GM23338 (cell line): ENCODE measurements at regions not wholly inside any gene's neighbourhood (a gene's known extent, or its start where the extent isn't known, plus 50 kb on each side); places are given as distances from the start of the nearest gene placed in this dataset.

Source experiments
- CTCF ChIP-seq, 2 experiments: fragments of 200-600 bp in 1 of 2; sonication (generic) in 1 of 2; conservative IDR thresholded peaks; 2 replicates each; pipeline versions ENCODE4 v1.5.1 to v1.6.1; 2016 to 2017; ENCODE audit warnings: antibody characterized with exemption in 2 of 2, low read depth in 2 of 2, mild to moderate bottlenecking in 2 of 2, moderate library complexity in 1 of 2
- EZH2 ChIP-seq: fragments of 200-600 bp; sonication (generic); IDR thresholded peaks from one replicate; pipeline ENCODE4 v1.8.0; 2017; ENCODE audit warnings: antibody characterized with exemption, mild to moderate bottlenecking, low read depth; ENCODE audit not compliant: unreplicated experiment
- JUNB ChIP-seq: IDR thresholded peaks from one replicate; pipeline ENCODE4 v1.6.1; 2016; ENCODE audit warnings: antibody characterized with exemption; ENCODE audit not compliant: unreplicated experiment
- POLR2AphosphoS5 ChIP-seq: IDR thresholded peaks from 2 replicates; pipeline ENCODE4 v1.6.1; 2016; ENCODE audit warnings: antibody characterized with exemption, low read depth
- REST ChIP-seq: IDR thresholded peaks from one replicate; pipeline ENCODE4 v1.6.1; 2018; ENCODE audit warnings: antibody characterized with exemption; ENCODE audit not compliant: unreplicated experiment
- ZNF331 ChIP-seq: fragments of 250-450 bp; sonication (Bioruptor Pico); IDR thresholded peaks from 2 replicates; pipeline ENCODE4 v1.5.0; 2020; ENCODE audit warnings: low read depth, mild to moderate bottlenecking, moderate library complexity

- TF ChIP-seq CTCF (conservative IDR thresholded peaks at IDR 0.05; ENCODE audit: low read depth in 2 of 2) (no peak), EZH2 (no peak), JUNB (no peak), POLR2AphosphoS5 (no peak), ZNF331 (CRISPR knock-in tag) (no peak), REST (no peak)
Observed at GRCh38 chr20:17155401-17155800, 71.4 kb upstream of the PCSK2 start.
